GM23338 (cell line): ENCODE measurements at regions not wholly inside any gene's neighbourhood (a gene's known extent, or its start where the extent isn't known, plus 50 kb on each side); places are given as distances from the start of the nearest gene placed in this dataset.

Source experiments
- EZH2 ChIP-seq: fragments of 200-600 bp; sonication (generic); IDR thresholded peaks from one replicate; pipeline ENCODE4 v1.8.0; 2017; ENCODE audit warnings: antibody characterized with exemption, mild to moderate bottlenecking, low read depth; ENCODE audit not compliant: unreplicated experiment
- POLR2AphosphoS5 ChIP-seq: IDR thresholded peaks from 2 replicates; pipeline ENCODE4 v1.6.1; 2016; ENCODE audit warnings: antibody characterized with exemption, low read depth
- REST ChIP-seq: IDR thresholded peaks from one replicate; pipeline ENCODE4 v1.6.1; 2018; ENCODE audit warnings: antibody characterized with exemption; ENCODE audit not compliant: unreplicated experiment
- TF ChIP-seq, protein P1 (sequence below), 2 experiments: fragments of 200-600 bp in 1 of 2; sonication (generic) in 1 of 2; conservative IDR thresholded peaks; 2 replicates each; pipeline versions ENCODE4 v1.5.1 to v1.6.1; 2016 to 2017; ENCODE audit warnings: antibody characterized with exemption in 2 of 2, low read depth in 2 of 2, mild to moderate bottlenecking in 2 of 2, moderate library complexity in 1 of 2

GRCh38 chr2:2517399-2517798, 186.3 kb upstream of the MYT1L start:
- TF ChIP-seq, protein P1, sequence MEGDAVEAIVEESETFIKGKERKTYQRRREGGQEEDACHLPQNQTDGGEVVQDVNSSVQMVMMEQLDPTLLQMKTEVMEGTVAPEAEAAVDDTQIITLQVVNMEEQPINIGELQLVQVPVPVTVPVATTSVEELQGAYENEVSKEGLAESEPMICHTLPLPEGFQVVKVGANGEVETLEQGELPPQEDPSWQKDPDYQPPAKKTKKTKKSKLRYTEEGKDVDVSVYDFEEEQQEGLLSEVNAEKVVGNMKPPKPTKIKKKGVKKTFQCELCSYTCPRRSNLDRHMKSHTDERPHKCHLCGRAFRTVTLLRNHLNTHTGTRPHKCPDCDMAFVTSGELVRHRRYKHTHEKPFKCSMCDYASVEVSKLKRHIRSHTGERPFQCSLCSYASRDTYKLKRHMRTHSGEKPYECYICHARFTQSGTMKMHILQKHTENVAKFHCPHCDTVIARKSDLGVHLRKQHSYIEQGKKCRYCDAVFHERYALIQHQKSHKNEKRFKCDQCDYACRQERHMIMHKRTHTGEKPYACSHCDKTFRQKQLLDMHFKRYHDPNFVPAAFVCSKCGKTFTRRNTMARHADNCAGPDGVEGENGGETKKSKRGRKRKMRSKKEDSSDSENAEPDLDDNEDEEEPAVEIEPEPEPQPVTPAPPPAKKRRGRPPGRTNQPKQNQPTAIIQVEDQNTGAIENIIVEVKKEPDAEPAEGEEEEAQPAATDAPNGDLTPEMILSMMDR (conservative IDR thresholded peaks at IDR 0.05; ENCODE audit: low read depth in 2 of 2), result no peak
- no peak for TF ChIP-seq REST
- TF ChIP-seq POLR2AphosphoS5, result no peak
- no peak for TF ChIP-seq EZH2
